Nephron progenitor cell (in vitro differentiated cells): ENCODE measurements at regions not wholly inside any gene's neighbourhood (a gene's known extent, or its start where the extent isn't known, plus 50 kb on each side); places are given as distances from the start of the nearest gene placed in this dataset.

ENCODE experiments used
- DNase-seq: peaks from one replicate; pipeline ENCODE4 v3.0.0; 2021
- H3K27ac Mint-ChIP-seq: 2 replicates; pipeline ENCODE4 v1.8.0; 2021; ENCODE audit warnings: mild to moderate bottlenecking, moderate library complexity, mixed read lengths
- H3K27me3 Mint-ChIP-seq: 2 replicates; pipeline ENCODE4 v1.8.0; 2021; ENCODE audit warnings: mild to moderate bottlenecking, low read depth, mixed read lengths; ENCODE audit not compliant: poor library complexity
- H3K36me3 Mint-ChIP-seq: 2 replicates; pipeline ENCODE4 v1.8.0; 2021; ENCODE audit warnings: low read depth, mixed read lengths
- H3K4me1 Mint-ChIP-seq: 2 replicates; pipeline ENCODE4 v1.8.0; 2021; ENCODE audit warnings: mixed read lengths
- H3K4me3 Mint-ChIP-seq: 2 replicates; pipeline ENCODE4 v1.8.0; 2021; ENCODE audit warnings: mild to moderate bottlenecking, moderate library complexity, mixed read lengths
- H3K9me3 Mint-ChIP-seq: 2 replicates; pipeline ENCODE4 v1.8.0; 2021; ENCODE audit warnings: mild to moderate bottlenecking, moderate library complexity, mixed read lengths
- TF ChIP-seq, protein P1 (sequence below): fragments of 200-600 bp; sonication (generic); IDR thresholded peaks from 2 replicates; pipeline ENCODE4 v1.5.0; 2021; ENCODE audit warnings: antibody characterized with exemption

DNA sequence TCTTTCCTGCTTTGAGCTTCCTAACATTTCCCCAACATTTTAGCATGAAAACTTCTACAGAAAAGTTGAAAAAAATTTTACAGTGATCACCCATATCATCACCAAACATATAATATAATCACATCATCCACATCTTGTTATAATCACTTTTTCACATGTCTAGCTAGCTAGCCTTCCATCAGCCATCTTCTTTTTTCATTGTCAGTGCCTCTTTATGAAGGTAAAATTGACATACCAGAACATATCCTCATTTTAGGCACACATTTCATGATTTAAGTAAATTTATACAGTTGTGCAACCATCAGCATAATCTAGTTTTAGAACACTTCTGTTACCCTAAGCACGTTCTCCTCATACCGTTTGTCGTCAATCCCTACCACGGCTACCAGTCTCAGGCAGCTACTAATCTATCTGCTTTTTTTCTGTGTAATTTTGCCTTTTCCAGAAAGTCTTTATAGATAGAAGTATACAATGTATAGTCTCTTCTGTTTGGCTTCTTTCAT, 73.7 kb downstream of the VEGFA start:
- Mint-ChIP-seq H3K4me3 (no peak overlapping the region), H3K9me3 (no peaks in the 10 kb centered on the region), H3K36me3 (no peaks in the 10 kb centered on the region), H3K4me1 (peaks cover 11% of the 10 kb centered on the region), H3K27ac (no peak overlapping the region), H3K27me3 (peaks cover 14% of the 10 kb centered on the region)
- TF ChIP-seq, protein P1, sequence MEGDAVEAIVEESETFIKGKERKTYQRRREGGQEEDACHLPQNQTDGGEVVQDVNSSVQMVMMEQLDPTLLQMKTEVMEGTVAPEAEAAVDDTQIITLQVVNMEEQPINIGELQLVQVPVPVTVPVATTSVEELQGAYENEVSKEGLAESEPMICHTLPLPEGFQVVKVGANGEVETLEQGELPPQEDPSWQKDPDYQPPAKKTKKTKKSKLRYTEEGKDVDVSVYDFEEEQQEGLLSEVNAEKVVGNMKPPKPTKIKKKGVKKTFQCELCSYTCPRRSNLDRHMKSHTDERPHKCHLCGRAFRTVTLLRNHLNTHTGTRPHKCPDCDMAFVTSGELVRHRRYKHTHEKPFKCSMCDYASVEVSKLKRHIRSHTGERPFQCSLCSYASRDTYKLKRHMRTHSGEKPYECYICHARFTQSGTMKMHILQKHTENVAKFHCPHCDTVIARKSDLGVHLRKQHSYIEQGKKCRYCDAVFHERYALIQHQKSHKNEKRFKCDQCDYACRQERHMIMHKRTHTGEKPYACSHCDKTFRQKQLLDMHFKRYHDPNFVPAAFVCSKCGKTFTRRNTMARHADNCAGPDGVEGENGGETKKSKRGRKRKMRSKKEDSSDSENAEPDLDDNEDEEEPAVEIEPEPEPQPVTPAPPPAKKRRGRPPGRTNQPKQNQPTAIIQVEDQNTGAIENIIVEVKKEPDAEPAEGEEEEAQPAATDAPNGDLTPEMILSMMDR = no peak
- no peak for DNase-seq

DNA sequence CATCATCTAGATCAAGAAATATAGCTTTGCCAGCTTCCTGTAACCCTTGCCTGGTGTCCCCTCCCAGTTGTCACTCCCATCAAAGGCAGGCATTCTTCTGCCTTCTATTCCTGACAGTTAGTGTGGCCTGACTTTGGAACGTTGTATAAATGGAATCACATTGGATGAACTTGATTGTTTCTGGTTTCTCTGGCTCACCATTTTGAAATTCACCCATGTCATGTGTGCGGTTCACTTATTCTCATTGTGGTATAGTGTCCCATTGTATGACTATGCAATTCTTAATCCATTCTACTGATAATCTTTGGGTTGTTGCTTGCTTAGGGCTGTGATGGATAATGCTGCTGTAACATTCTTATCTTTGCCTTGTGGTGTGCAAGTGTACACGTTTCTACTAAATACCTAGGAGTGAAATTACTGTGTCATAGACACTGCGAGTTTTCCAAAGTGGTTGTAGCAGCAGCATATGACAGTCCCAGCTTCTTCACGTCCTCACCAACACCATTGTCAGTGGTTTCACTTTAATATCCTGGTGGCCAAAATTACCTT, 73.2 kb downstream of the VEGFA start:
- TF ChIP-seq, protein P1 = no peak
- Mint-ChIP-seq H3K4me3 (no peak overlapping the region), H3K9me3 (no peaks in the 10 kb centered on the region), H3K36me3 (no peaks in the 10 kb centered on the region), H3K4me1 (peaks cover 9% of the 10 kb centered on the region), H3K27me3 (peaks cover 10% of the 10 kb centered on the region), H3K27ac (no peak overlapping the region)
- no peak for DNase-seq

DNA sequence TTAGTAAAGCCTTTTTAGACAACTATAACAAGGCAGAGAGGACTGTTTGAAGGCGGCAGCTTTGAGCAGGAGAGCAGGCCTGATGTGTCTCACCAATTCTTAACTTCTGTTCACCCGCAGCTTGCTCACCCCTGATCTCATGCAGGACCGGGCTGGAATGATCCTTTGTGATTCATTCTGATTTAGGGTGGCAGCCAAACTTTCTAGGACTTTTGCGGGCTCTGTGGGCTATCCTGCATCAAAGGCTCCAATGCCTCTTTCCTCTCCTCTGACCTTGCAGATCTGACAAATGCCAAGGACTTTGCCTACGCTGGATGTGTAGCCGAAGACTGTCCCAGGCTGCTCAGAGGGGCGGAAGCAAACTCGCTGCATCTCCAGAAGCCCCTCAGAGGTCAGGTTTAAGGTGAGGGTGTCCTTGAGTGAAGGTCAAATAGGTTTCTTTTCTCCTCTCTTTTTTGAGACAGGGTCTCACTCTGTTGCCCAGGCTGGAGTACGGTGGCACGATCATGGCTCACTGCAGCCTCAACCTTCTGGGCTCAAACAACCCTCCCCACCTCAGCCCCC, 72.3 kb downstream of the VEGFA start:
- Mint-ChIP-seq H3K27me3 (peaks cover 9% of the 10 kb centered on the region), H3K4me3 (no peak overlapping the region), H3K9me3 (no peaks in the 10 kb centered on the region), H3K4me1 (peaks cover 12% of the 10 kb centered on the region), H3K27ac (no peak overlapping the region), H3K36me3 (no peaks in the 10 kb centered on the region)
- TF ChIP-seq, protein P1 = no peak
- no peak for DNase-seq

DNA sequence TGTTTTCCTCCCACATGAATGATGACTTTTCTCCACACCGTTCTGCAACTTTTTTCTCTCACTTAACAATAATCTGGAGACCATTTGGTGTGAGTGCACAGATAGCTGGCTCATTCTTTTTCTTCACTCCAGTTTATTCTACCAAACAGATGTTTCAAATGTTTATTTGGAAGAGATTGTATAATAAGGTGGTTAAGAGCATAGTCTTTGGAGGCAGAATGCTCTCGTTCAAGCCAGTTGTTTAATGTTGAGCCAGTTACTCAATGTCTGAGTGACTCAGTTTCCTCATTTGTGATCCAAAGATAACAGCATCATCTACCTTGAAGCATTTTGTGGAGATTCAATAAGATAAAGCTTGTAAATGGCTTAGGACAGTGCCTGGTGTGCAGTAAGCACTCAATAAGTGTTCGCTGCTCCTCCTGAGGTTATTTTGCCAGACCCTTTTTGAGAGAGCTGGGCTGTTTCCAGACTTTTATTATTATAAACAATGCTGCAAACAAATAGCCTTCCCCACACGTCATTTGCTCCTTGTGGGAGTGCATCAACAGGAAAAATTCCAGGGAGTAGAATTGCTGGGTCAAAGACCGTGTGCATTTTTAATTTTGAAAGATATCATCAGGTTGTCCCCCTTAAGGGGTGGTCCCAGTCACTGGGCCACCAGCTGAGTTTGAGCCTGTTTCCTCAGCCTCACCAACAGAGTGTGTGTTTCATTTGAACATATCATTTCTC, 70.6 kb downstream of the VEGFA start:
- Mint-ChIP-seq H3K9me3 (no peaks in the 10 kb centered on the region), H3K36me3 (no peaks in the 10 kb centered on the region), H3K27ac (no peak overlapping the region), H3K4me1 (peaks cover 28% of the 10 kb centered on the region), H3K4me3 (no peak overlapping the region), H3K27me3 (peaks cover 10% of the 10 kb centered on the region)
- TF ChIP-seq, protein P1 = no peak
- DNase-seq = no peak

DNA sequence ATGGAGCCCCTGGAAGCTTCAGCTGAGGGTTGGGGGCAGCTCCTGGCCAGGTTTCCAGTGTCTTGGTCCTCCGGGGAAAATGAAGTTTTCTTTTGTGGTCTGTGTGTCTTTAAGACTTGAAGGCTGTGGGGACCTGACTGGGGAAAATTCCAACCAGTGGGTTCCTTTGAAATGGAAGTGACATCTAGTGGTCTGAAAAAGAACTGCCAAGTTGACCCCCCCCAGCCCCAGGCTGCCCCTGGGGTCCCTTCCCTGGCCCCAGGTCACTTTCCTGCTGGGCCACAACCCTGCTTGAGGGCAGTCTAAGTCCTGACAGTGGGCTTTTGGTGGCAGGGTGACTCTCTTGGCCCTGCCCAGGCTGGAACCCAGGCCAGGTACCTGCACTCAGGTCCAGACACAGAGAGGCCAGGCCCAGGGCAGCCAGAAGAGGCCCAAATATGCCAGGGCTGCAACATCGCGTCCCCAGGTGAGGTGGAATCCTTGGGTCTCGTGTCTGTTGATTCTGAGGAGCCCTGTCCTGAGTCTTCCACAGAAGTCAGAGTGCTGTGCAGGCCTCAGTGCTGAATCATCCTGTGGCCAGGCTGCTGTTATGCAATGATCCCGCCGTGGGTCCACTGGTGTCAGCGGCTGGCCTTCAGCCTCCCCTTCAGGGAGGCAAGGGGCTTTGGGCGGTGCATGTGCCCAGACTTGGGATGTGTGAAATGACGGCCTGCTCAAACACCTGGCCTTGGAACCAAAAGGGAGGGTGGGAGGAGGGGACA, 68.4 kb downstream of the VEGFA start:
- peak; percentile 45 for DNase-seq
- Mint-ChIP-seq H3K4me1 (peaks cover 43% of the 10 kb centered on the region), H3K4me3 (peak overlapping the region; percentile 20), H3K27me3 (peaks cover 5% of the 10 kb centered on the region), H3K27ac (no peak overlapping the region), H3K36me3 (no peaks in the 10 kb centered on the region), H3K9me3 (no peaks in the 10 kb centered on the region)
- TF ChIP-seq, protein P1 = peak; percentile 62
